Kidney (tissue), 13 donors: ENCODE measurements at regions not wholly inside any gene's neighbourhood (a gene's known extent, or its start where the extent isn't known, plus 50 kb on each side); places are given as distances from the start of the nearest gene placed in this dataset.
"Not testable (repeated sequence)": the region's sequence is repeated elsewhere in the genome, so short reads cannot be mapped to it uniquely, and the experiment has no call there.

Experiments
- DNase-seq, 5 donors: peaks; one replicate each; pipeline ENCODE4 v3.0.0-alpha.2; 2013 to 2020
- FAIRE-seq: peaks from 2 replicates; lab custom pipeline; 2012; peaks lifted over from hg19 to GRCh38; lab: Jason Lieb, UNC
- H3K27ac ChIP-seq, 2 donors: one replicate each; pipeline ENCODE4 v1.7.0; 2013; ENCODE audit warnings: low read depth in 2 of 2, low read length in 2 of 2, inconsistent platforms in 1 of 2
- H3K27me3 ChIP-seq: one replicate; pipeline ENCODE4 v1.7.1; 2013; ENCODE audit warnings: low read length, inconsistent platforms; ENCODE audit not compliant: control insufficient read depth, insufficient read depth
- H3K36me3 ChIP-seq, 3 donors: one replicate each; pipeline versions ENCODE4 v1.7.0 to v1.7.1; 2013; ENCODE audit warnings: low read length in 3 of 3, control low read depth in 1 of 3, inconsistent platforms in 1 of 3; ENCODE audit not compliant: insufficient read depth in 3 of 3, control insufficient read depth in 2 of 3
- H3K4me1 ChIP-seq, 3 donors: one replicate each; pipeline versions ENCODE4 v1.7.0 to v1.7.1; 2013; ENCODE audit warnings: low read length in 3 of 3, inconsistent platforms in 1 of 3, low read depth in 1 of 3; ENCODE audit not compliant: control insufficient read depth in 2 of 3, insufficient read depth in 2 of 3
- H3K4me3 ChIP-seq, 3 donors: one replicate each; pipeline versions ENCODE4 v1.7.0 to v1.8.1; 2013; ENCODE audit warnings: low read length in 3 of 3, control low read depth in 1 of 3, inconsistent platforms in 1 of 3
- H3K9ac ChIP-seq, 3 donors: one replicate each; pipeline versions ENCODE4 v1.7.0 to v1.7.1; 2013; ENCODE audit warnings: low read length in 3 of 3, control low read depth in 1 of 3, inconsistent platforms in 1 of 3
- H3K9me3 ChIP-seq, 3 donors: one replicate each; pipeline versions ENCODE4 v1.7.0 to v1.7.1; 2013; ENCODE audit warnings: low read length in 3 of 3, control low read depth in 1 of 3, inconsistent platforms in 1 of 3; ENCODE audit not compliant: control insufficient read depth in 2 of 3, insufficient read depth in 1 of 3
- CTCF ChIP-seq: IDR thresholded peaks from 3 replicates; pipeline ENCODE4 v1.5.1; 2012; ENCODE audit warnings: mild to moderate bottlenecking, moderate library complexity, borderline replicate concordance; ENCODE audit not compliant: insufficient read depth; ENCODE audit errors: extremely low read depth
- intact Hi-C: fragments of 100-400 bp; cut with DNase I; formaldehyde crosslinking; loops from one replicate; pipeline ENCODE4 v1.11.1; 2022
- donor health status: control.
- donor health status: control.
- donor health status: control.
- donor health status: control.
- donor health status: control.
- donor health status: DM: yes; HTN: yes; CAD: no.
- donor health status: Normal renal cell carcinoma (clear cell type).

DNA sequence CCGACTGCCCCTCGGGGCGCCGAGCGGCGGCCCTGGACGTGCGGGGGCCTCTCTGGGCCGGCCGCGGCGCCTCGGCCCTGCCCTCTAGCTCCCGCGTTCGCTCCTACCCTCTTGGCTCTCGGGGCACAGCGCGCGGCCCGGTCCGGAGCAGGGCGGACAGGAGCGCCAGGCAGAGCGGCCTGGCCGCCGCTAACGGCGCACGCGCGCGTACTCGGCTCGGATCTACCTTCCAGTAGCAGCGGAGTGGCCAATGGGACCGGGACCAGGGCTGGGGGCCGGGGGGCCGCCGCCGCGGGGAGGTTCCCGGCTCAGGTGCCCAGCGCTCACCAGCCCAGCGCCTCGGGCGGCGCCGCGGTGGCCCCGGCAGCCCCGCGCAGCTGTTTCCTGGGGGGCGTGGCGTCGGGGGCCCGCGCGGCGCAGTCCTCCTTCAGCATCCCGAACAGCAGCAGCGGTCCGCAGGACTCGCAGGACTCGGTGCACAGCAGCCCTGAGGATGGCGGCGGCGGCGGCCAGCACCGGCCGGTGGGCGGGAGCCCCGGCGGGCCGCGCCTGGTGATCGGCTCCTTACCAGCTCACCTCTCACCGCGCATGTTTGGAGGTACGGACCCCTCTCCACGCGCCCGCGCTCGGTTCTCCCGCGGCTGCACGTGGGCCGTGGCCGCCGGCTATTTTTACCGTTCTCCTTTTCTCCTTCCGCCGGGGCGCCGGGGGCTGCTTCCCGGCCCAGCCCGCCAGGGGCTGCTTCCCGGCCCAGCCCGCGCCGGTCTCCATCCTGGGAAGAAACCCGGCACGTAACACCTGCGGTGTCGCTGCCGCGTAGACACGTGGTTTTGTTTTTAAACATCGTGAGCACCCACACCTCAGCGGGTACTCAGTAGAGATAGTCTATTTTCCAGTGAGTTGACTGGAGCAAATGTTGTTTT lies 162.9 kb downstream of the KBTBD2 start:
- FAIRE-seq, H3K4me1 ChIP-seq, H3K36me3 ChIP-seq, H3K9ac ChIP-seq, H3K9me3 ChIP-seq, H3K27me3 ChIP-seq, intact Hi-C loops: not testable (repeated sequence)
- H3K4me3 ChIP-seq = peak overlapping the region in 2 of 3 donors; percentile 42 to 59
- peak overlapping the region; percentile 69 to 85 for H3K27ac ChIP-seq
- DNase-seq = peak; percentile 84 to 91 (median 87)

- Histone ChIP-seq H3K27ac (peak overlapping the region; percentile 69 to 85), H3K4me3 (peak overlapping the region; percentile 1 to 59 (median 55)), H3K9ac (peak overlapping the region in 2 of 3 donors; percentile 26 to 43)
- DNase-seq = peak; percentile 73 to 82 (median 78)
- intact Hi-C loops, H3K36me3 ChIP-seq, H3K9me3 ChIP-seq, H3K27me3 ChIP-seq, H3K4me1 ChIP-seq, FAIRE-seq: not testable (repeated sequence)
Measured at GRCh38 chr7:32727483-32728411, 163.8 kb downstream of the KBTBD2 start.

DNA sequence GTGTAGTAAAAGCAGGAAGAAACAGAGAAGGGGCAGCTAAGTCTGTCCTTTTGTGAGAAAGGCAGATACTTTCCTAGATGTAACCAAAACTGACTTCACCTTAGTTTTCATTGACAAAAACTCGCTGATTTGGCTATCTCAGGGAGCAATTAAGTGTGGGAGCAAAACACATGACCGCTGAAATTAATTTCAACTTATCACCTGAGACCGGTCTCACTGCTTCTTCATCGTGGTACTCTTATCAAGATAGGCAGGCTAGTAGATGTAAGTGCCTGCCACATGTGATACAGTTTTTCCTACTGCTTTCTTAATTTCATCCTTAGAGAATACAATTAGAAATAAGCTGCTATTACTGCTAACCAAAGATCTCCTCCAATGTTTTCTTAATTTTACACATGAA lies 168.7 kb downstream of the KBTBD2 start:
- H3K9me3 ChIP-seq, FAIRE-seq, intact Hi-C loops, H3K9ac ChIP-seq, H3K27me3 ChIP-seq, H3K4me1 ChIP-seq, H3K27ac ChIP-seq, DNase-seq, H3K36me3 ChIP-seq, H3K4me3 ChIP-seq: not testable (repeated sequence)

GRCh38 chr7:32694182-32694581 lies 197.4 kb downstream of the KBTBD2 start:
- Histone ChIP-seq H3K4me1 (no peaks in the 10 kb centered on the region), H3K36me3 (no peaks in the 10 kb centered on the region), H3K9me3 (peaks cover 0 to 3% (median 0%) of the 10 kb centered on the region in 3 donors), H3K27me3 (no peaks in the 10 kb centered on the region), H3K9ac (no peak overlapping the region), H3K4me3 (no peak overlapping the region), H3K27ac (no peak overlapping the region)
- no peak for TF ChIP-seq CTCF
- no peak for FAIRE-seq
- DNase-seq = no peak
- intact Hi-C loops = no loop called here

DNA sequence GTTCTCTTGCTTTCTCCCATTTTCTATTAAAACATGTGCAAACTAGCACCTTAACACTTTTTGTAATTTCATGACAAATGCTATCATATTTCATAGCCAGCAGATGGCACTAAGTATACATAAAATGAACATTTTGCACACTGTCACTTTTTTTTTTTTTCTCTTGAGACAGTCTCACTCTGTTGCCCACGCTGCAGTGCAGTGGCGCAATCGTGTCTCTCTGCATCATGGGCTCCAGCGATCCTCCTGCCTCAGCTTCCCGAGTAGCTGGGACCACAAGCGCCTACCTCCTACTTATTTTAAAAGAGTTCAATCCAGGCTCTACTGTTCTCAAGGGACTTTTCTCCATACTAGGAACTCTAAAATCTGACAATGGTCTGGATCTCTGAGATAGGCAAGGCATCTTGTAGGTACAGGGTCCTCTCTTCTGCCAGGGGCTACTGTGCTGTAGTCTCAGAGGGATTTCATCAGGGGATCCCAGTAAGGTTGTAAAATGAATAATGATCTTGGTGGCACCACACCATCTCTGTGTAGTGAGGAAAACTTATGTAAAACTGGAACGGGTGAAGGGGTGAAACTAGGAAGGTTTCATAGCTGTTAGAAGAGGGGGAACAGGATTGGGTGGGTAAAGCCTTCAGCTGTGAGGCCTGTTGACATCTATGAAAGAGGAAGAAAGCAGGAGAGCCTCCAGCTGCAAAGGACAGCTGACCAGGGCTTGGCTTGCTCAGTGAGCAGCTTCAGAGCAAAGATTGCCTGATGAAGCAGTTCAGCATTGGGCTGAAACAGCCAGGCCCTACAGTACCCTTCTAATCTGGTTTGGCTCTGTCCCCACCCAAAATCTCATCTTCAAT lies 196.9 kb downstream of the AVL9 start:
- DNase-seq (peak in 1 of 5 donors; percentile 23), FAIRE-seq (peak; percentile 45)
- intact Hi-C loops, H3K4me1 ChIP-seq, H3K4me3 ChIP-seq, H3K36me3 ChIP-seq, H3K27ac ChIP-seq, H3K9me3 ChIP-seq, H3K9ac ChIP-seq, H3K27me3 ChIP-seq: not testable (repeated sequence)

GRCh38 chr7:32688092-32688491 lies 192.8 kb downstream of the AVL9 start:
- H3K36me3 ChIP-seq, FAIRE-seq, intact Hi-C loops, H3K9ac ChIP-seq, H3K27me3 ChIP-seq, H3K27ac ChIP-seq, H3K4me1 ChIP-seq, H3K9me3 ChIP-seq, H3K4me3 ChIP-seq, DNase-seq: not testable (repeated sequence)
